DMS79 treated with DMSO at 0.1 percent for 48 hours (cell line): ENCODE measurements at regions not wholly inside any gene's neighbourhood (a gene's known extent, or its start where the extent isn't known, plus 50 kb on each side); places are given as distances from the start of the nearest gene placed in this dataset.

ENCODE experiments used
- DNase-seq: peaks from one replicate; lab custom pipeline; 2025; lab: John Stamatoyannopoulos, UW

GRCh38 chr12:127300075-127300474 is 966.9 kb upstream of the TMEM132C start:
- no peak for DNase-seq

- no peak for DNase-seq
Measured at GRCh38 chr12:127300753-127301152, 966.2 kb upstream of the TMEM132C start.

- DNase-seq: no peak
Measured at GRCh38 chr12:127301876-127302275, 965.1 kb upstream of the TMEM132C start.

- DNase-seq: no peak
Measured at GRCh38 chr12:127304751-127305725, 961.9 kb upstream of the TMEM132C start.

- no peak for DNase-seq
Measured at GRCh38 chr12:127306604-127307215, 960.3 kb upstream of the TMEM132C start.

- no peak for DNase-seq
Measured at GRCh38 chr12:127307528-127307927, 959.4 kb upstream of the TMEM132C start.

GRCh38 chr12:127308148-127308547 is 958.8 kb upstream of the TMEM132C start:
- DNase-seq: no peak

GRCh38 chr12:127310548-127310947 is 956.4 kb upstream of the TMEM132C start:
- DNase-seq: no peak

- DNase-seq: no peak
Measured at GRCh38 chr12:127311720-127312364, 955.1 kb upstream of the TMEM132C start.

- no peak for DNase-seq
Measured at GRCh38 chr12:127324681-127325080, 942.3 kb upstream of the TMEM132C start.

- no peak for DNase-seq
Measured at GRCh38 chr12:127327986-127328385, 939.0 kb upstream of the TMEM132C start.

GRCh38 chr12:127328867-127329266 is 938.1 kb upstream of the TMEM132C start:
- no peak for DNase-seq

GRCh38 chr12:127334365-127334764 is 932.6 kb upstream of the TMEM132C start:
- DNase-seq: no peak

- DNase-seq: no peak
Measured at GRCh38 chr12:127334912-127335644, 931.9 kb upstream of the TMEM132C start.

GRCh38 chr12:127336416-127336815 is 930.6 kb upstream of the TMEM132C start:
- no peak for DNase-seq

- no peak for DNase-seq
Measured at GRCh38 chr12:127339065-127339464, 927.9 kb upstream of the TMEM132C start.

GRCh38 chr12:127340381-127340780 is 926.6 kb upstream of the TMEM132C start:
- no peak for DNase-seq

- no peak for DNase-seq
Measured at GRCh38 chr12:127342861-127343260, 924.1 kb upstream of the TMEM132C start.

- DNase-seq: no peak
Measured at GRCh38 chr12:127343940-127344339, 923.0 kb upstream of the TMEM132C start.

- no peak for DNase-seq
Measured at GRCh38 chr12:127351481-127352010, 915.4 kb upstream of the TMEM132C start.

- no peak for DNase-seq
Measured at GRCh38 chr12:127355061-127355841, 911.7 kb upstream of the TMEM132C start.
